HG03432 (cell line): ENCODE measurements at regions not wholly inside any gene's neighbourhood (a gene's known extent, or its start where the extent isn't known, plus 50 kb on each side); places are given as distances from the start of the nearest gene placed in this dataset.

Source experiments
- ATAC-seq: cut with Tn5 transposase; IDR thresholded peaks from one replicate; pipeline ENCODE4 v1.9.1; 2021; ENCODE audit warnings: mild to moderate bottlenecking, moderate library complexity; ENCODE audit not compliant: unreplicated experiment

DNA sequence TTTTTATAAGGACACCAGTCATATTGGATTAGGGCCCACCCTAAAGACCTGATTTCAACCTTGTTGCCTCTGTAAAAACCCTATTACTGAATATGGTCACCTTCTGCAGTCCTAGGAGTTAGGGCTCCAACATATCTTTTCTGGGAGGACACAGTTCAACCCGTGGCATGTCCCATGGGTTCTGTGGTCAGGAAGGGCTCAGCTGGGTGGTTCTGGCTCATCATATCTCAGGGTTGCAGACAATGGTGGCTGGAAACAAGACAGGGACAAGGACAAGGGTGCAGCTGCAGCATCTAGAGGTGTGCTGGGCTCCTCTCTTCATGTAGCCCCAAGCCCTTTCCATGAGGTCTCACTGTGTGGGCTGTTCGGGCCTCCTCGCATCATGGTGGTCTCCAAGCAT is 63.1 kb upstream of the FOXF1 start:
- no peak for ATAC-seq

DNA sequence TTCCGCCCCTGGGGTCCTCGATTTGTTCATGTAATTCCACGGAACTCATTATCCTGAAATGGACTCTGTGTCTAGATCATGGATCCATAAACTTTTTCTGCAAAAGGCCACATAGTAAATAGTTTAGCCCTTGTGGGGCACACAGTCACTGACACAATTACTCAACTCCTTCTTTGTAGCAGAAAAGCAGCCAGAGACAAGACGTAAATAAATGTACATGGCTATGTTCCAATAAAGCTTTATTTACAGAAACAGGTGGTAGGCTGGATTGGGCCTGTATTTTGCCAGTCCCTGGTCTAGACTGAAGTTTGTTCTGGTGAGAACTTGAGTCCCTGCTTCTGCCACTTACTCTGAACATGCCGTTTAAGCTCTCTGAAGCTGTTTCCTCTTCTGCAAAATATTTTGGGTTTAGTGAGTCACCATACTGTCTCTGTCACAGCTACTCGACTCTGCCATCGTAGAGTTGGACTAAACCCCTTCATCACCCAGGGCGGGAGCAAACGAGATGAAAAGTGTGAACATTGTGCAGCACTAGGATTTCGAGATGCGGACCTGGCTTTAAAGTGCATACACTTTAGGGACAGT is 61.9 kb upstream of the FOXF1 start:
- ATAC-seq = no peak

DNA sequence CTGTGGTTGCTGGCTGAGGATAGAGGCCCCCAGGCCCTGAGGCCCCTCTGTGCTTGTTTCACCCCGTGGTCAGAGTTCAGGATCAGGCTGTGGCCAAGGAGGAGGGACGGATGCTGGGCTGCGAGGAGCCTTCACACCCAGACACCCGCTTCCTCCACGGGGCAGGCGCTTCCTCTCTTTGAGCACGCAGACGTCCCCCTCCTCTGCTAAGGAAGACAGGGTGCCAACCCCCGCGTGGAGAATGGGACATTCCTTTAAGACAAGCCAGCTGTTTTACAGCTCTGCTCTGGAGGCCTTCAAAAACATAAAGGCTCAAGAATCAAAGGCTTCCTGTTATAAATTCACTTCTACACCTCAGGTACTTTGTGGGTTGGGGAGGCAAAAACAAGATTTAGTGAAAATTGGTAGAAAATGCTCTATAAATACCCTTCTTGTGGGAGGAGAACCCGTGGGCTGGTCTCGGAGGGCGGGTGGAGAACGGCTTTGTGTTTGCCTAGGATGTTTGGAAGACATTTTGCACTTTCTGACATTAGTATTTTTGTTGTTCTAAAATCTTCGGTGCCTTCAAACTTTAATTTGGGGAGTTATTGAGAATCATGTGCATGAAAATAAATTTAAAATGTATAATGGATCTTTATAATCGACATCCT is 60.8 kb upstream of the FOXF1 start:
- ATAC-seq = no peak

DNA sequence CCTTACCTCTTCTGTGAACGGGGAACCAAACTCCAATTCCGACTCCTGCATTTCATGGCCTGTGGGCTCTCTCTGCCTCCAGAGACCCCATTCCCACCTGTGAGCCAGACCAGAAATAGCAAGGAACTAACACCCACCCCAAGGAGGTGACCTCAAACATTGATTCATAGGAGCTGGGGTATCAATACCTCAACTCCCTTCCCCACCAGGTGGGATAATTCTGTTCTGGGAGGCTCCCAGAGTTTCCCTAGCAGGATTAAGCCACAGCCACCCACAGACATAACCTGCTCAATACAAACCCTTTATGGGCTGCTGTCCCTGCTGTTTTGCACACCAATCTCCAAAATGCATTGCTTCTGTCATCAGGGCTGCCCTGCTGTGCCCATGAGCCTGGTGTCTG is 59.6 kb upstream of the FOXF1 start:
- no peak for ATAC-seq

DNA sequence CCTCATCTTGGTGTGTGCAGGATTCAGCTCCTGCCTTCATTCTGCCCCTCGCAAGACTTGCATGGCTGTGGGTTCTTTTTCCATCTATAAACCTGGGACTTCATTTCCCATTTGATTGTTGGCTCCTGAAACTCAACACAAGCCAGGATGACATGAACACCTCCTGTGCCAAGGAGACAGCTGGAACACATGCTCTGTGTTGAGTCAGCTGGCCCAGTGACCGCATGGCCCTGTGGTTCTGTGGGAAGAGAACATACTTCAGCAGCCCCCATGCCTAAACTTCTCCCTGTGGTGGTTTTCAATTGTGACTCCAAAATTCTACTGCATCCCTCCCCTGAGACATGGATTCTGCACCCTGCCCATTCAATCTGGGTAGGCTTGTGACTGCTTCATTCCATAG is 57.9 kb upstream of the FOXF1 start:
- ATAC-seq = no peak

DNA sequence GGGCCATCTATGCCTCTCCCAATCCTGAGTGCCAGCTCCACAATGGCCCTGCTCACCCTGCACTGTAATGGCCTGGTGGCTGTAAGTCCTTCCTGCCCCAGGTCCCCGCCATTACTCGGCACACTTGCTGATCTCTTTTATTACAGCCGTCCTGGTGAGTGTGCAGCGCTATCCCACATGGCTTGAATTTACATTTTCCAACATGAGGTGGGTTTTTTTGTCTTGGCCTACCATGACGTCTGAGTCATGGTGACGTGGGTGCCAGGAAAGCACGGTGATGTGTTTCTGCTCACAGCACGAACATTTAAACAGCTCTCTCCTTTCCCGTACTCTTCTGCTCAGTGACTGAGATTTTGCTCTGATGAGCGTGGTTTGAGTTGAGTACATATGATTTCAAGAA is 55.2 kb upstream of the FOXF1 start:
- no peak for ATAC-seq

DNA sequence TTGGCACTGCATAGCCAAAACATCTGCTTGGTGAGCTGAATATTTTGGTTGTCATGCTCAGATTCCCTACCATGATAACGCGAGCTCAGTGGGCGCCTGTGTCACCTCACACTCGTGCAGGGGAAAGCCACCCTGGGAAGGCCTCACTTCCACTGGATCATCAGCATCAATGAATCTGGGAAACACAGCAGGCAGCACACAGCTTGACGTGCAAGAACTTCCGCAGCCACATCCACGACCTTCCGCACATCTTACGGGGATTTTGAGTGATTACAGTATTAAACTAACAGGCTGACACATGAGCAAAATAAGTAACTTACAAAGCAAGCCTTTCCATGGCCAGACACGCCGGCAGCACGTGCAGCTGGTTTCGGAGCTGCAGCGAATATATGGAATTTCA is 54.7 kb upstream of the FOXF1 start:
- no peak for ATAC-seq

DNA sequence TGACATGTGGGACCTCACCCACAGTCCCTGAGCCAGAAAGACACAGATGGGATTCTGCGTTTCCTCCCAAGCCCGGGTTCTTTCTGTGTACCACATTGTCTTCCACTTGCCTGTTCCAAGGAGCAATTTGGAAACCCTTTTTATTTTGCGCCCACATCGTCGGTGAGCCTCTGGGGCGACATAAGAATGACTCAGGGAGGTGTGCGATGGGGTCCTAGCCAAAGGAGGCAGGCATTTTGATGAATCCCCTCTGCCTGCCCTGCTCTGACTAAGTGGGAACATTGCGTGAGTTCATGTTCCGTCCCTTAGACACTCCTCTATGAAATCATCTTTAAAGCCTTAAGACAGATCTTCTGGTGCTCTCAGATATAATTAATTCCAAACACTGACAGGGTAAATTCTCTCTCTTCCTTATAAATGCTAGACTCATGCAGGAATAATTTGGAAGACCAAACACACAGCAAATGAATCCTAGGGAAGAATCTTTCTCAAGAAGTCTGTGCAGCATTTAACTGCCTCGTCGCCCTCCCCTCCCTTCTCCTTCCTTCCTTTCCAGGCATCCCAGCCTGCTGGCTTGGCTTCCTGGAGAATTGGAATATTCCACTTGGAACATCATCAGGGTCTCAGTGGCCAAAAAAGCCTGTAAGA is 52.7 kb upstream of the FOXF1 start:
- no peak for ATAC-seq

DNA sequence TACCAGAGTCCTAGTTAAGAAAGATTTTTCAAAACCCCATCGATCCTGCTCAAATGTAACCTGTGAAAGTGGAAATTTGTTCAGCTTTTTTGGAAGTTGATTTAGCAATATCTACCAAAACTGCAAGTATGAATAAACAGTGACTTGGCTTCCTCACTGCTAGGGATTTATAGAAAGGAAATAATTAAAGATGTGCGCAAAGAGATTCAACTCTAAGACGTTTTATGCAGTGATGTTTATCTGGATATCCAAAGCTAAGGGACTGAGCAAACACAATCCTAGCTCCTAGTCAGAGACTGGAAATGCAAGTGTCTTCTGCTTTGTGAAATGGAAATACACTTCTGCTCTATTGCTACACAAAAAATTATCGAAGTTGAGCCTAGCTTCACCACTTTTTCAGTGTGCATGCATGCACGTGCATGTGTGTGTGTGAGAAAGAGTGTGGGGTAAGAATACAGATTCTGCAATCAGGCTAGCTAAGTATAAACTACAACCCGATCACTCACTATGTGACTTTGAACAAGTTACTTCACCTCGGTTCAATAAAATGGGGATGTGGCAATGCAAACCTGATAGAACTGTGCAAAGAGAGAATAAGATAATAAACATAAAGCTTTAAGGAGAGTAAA is 52.1 kb upstream of the FOXF1 start:
- ATAC-seq = no peak

DNA sequence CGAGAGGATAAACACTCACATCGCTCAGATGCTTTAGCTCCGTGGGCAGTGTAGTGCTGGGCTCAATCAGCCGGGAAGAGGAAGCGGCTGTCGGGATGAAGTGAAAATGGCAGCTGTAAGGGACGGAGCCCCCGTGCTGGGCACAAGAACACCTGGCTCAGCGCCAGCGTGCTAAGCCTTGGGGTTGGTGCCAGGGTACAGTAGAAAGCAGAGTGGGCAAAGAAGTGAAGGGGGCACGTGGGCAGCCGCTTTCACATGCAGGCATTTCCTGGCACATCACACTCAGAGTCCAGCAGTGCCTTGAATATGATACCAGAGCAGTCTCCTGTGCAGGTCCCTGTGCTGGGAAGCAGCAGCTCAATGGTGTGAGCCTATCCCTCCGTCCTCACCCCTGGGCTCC is 51.1 kb upstream of the FOXF1 start:
- no peak for ATAC-seq
